Stimulated activated naive CD8-positive, alpha-beta T cell treated with anti-CD3 and anti-CD28 coated beads, Interleukin-15, Interleukin-2, amounts not matched to agents 100 ng/mL and 50 ng/mL, for 24 hours (primary cell): ENCODE measurements at regions not wholly inside any gene's neighbourhood (a gene's known extent, or its start where the extent isn't known, plus 50 kb on each side); places are given as distances from the start of the nearest gene placed in this dataset.

Source experiments
- H3K27ac Mint-ChIP-seq: one replicate; pipeline ENCODE4 v1.8.0; 2021; ENCODE audit warnings: mild to moderate bottlenecking, mixed read lengths
- H3K27me3 Mint-ChIP-seq: one replicate; pipeline ENCODE4 v1.8.0; 2021; ENCODE audit warnings: mixed read lengths
- H3K36me3 Mint-ChIP-seq: one replicate; pipeline ENCODE4 v1.8.0; 2021; ENCODE audit warnings: low read depth, mixed read lengths
- H3K4me1 Mint-ChIP-seq: one replicate; pipeline ENCODE4 v1.8.0; 2021; ENCODE audit warnings: low read depth, mixed read lengths
- H3K4me3 Mint-ChIP-seq: one replicate; pipeline ENCODE4 v1.8.0; 2021; ENCODE audit warnings: mild to moderate bottlenecking, mixed read lengths
- H3K9me3 Mint-ChIP-seq: one replicate; pipeline ENCODE4 v1.8.0; 2021; ENCODE audit warnings: mixed read lengths

GRCh38 chr4:59612235-59612634 lies 1587.9 kb upstream of the ADGRL3 start:
- Mint-ChIP-seq H3K27ac (no peak overlapping the region), H3K9me3 (no peaks in the 10 kb centered on the region), H3K4me3 (no peak overlapping the region), H3K4me1 (no peaks in the 10 kb centered on the region), H3K36me3 (no peaks in the 10 kb centered on the region), H3K27me3 (no peaks in the 10 kb centered on the region)

GRCh38 chr4:59615316-59615715 lies 1584.8 kb upstream of the ADGRL3 start:
- no peaks in the 10 kb centered on the region for H3K27me3 Mint-ChIP-seq
- H3K4me3 Mint-ChIP-seq, result no peak overlapping the region

DNA sequence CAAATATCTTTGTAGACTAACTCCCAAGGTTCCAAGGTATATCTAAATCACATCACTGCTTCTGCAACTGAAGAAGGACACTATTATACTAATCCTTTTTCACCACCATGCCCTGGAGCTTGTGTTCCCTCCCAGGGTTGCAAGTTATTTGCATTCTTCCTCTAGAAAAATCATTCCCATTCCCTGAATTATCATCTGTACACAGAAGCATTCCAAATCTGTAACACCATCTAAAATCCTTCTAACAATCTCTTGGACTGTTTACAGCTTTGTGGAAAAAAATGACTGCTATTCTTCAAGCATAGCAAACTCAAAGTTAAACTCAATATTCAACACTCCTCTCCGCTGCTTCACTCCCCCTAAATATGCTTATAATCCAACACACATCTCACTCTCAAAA lies 1570.8 kb upstream of the ADGRL3 start:
- H3K4me3 Mint-ChIP-seq, result no peak overlapping the region
- H3K27ac Mint-ChIP-seq, result no peak overlapping the region
- H3K4me1 Mint-ChIP-seq, result no peaks in the 10 kb centered on the region
- H3K36me3 Mint-ChIP-seq, result no peaks in the 10 kb centered on the region
- H3K9me3 Mint-ChIP-seq, result peaks cover 21% of the 10 kb centered on the region
- H3K27me3 Mint-ChIP-seq, result no peaks in the 10 kb centered on the region

More at GRCh38 chr4:59615316-59615715, 1584.8 kb upstream of the ADGRL3 start:
- Mint-ChIP-seq H3K36me3 (no peaks in the 10 kb centered on the region), H3K27ac (no peak overlapping the region), H3K4me1 (no peaks in the 10 kb centered on the region), H3K9me3 (no peaks in the 10 kb centered on the region)

DNA sequence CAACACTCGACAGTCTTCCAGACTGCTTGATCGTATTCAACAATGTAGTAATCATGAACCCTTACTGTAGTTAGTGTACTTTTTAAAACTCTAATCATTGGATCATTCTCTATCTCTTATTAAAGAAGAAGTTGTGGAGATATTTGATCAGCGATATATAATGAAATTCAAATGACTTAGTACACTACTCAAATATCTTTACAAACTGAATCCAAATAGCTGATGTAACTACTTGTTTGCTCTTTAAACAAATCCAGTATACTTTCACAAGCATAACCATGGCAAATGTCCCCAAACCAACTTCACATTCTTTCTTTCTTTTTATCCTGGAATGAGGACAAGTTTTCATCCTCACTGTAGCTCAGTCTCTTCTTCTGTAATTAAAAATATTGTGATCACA lies 1569.9 kb upstream of the ADGRL3 start:
- H3K4me1 Mint-ChIP-seq, result no peaks in the 10 kb centered on the region
- H3K9me3 Mint-ChIP-seq, result peaks cover 21% of the 10 kb centered on the region
- H3K27ac Mint-ChIP-seq, result no peak overlapping the region
- no peaks in the 10 kb centered on the region for H3K36me3 Mint-ChIP-seq
- H3K27me3 Mint-ChIP-seq, result no peaks in the 10 kb centered on the region
- H3K4me3 Mint-ChIP-seq, result no peak overlapping the region

DNA sequence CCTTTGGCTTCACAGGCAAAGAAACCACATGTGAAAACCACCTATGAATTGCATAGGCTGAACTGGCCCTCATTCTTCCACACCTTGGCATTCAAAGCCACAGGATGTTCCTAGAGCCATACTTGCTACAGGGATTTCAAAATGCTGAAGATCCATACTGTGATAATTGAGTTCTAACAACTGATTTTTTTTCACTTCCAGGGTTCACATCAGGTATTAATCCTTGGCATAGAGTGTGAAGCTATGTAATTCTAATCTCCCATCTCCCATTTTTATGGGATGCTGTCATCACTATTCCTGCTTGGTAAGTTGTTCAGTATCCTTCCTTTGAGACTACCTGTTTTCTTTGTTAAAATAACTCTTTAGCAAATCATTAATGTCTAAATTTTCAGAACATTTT lies 1569.2 kb upstream of the ADGRL3 start:
- H3K4me1 Mint-ChIP-seq, result no peaks in the 10 kb centered on the region
- H3K36me3 Mint-ChIP-seq, result no peaks in the 10 kb centered on the region
- H3K4me3 Mint-ChIP-seq, result no peak overlapping the region
- H3K27ac Mint-ChIP-seq, result no peak overlapping the region
- peaks cover 28% of the 10 kb centered on the region for H3K9me3 Mint-ChIP-seq
- H3K27me3 Mint-ChIP-seq, result no peaks in the 10 kb centered on the region

GRCh38 chr4:59637596-59637995 lies 1562.5 kb upstream of the ADGRL3 start:
- H3K36me3 Mint-ChIP-seq, result no peaks in the 10 kb centered on the region
- no peaks in the 10 kb centered on the region for H3K4me1 Mint-ChIP-seq
- H3K27me3 Mint-ChIP-seq, result no peaks in the 10 kb centered on the region

DNA sequence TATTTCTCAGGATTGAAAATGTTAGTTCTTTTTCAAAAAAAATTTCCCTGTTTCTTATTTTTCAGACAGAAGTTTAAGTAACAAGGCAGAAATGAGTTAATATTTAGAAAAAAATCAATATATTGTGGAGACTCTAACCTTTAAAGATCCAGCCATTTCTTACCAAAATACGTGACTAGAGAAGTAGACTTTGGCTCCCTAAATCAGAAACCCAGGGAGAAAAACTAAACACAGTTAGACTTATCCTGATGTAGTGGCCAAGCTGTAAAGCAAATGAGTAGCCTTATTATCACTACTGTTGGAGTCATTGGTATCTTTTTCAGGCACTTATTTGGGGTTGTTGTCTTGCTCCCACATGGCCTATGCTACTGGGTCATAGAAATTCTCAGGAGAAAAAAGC lies 1556.4 kb upstream of the ADGRL3 start:
- no peaks in the 10 kb centered on the region for H3K36me3 Mint-ChIP-seq
- peaks cover 5% of the 10 kb centered on the region for H3K9me3 Mint-ChIP-seq
- no peaks in the 10 kb centered on the region for H3K27me3 Mint-ChIP-seq
- H3K27ac Mint-ChIP-seq, result no peak overlapping the region
- no peak overlapping the region for H3K4me3 Mint-ChIP-seq
- no peaks in the 10 kb centered on the region for H3K4me1 Mint-ChIP-seq

More at GRCh38 chr4:59637596-59637995, 1562.5 kb upstream of the ADGRL3 start:
- Mint-ChIP-seq H3K9me3 (peaks cover 27% of the 10 kb centered on the region), H3K4me3 (no peak overlapping the region), H3K27ac (no peak overlapping the region)

- Mint-ChIP-seq H3K4me3 (no peak overlapping the region), H3K27ac (no peak overlapping the region), H3K4me1 (no peaks in the 10 kb centered on the region), H3K27me3 (no peaks in the 10 kb centered on the region), H3K9me3 (no peaks in the 10 kb centered on the region), H3K36me3 (no peaks in the 10 kb centered on the region)
Measured at GRCh38 chr4:59644765-59645164, 1555.4 kb upstream of the ADGRL3 start.

- Mint-ChIP-seq H3K27ac (no peak overlapping the region), H3K4me1 (no peaks in the 10 kb centered on the region), H3K27me3 (no peaks in the 10 kb centered on the region), H3K36me3 (no peaks in the 10 kb centered on the region), H3K4me3 (no peak overlapping the region), H3K9me3 (no peaks in the 10 kb centered on the region)
Measured at GRCh38 chr4:59646082-59646481, 1554.0 kb upstream of the ADGRL3 start.

DNA sequence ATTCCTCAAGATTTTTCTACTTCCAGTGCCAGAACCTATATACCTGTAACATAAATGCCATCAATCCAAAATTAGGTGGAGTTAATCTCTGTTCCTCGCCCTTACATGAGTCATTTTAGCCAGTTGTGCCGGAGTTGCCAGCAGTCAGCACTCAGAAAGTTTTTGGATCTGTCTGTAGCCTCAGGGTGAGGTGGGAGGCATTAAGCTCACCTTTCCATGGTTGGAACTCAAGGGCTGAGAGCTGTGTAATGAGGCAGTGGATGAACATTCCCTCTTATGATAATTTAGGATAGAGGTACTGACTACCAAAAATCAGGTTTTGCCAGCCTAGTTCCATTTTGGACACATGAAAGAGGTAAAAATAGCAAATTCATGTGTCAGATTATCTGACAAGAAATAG lies 1553.1 kb upstream of the ADGRL3 start:
- Mint-ChIP-seq H3K9me3 (no peaks in the 10 kb centered on the region), H3K4me1 (no peaks in the 10 kb centered on the region), H3K27me3 (no peaks in the 10 kb centered on the region), H3K27ac (no peak overlapping the region), H3K36me3 (no peaks in the 10 kb centered on the region), H3K4me3 (no peak overlapping the region)

- Mint-ChIP-seq H3K27me3 (no peaks in the 10 kb centered on the region), H3K4me3 (no peak overlapping the region), H3K4me1 (no peaks in the 10 kb centered on the region), H3K27ac (no peak overlapping the region), H3K36me3 (no peaks in the 10 kb centered on the region), H3K9me3 (peaks cover 2% of the 10 kb centered on the region)
Measured at GRCh38 chr4:59647500-59647899, 1552.6 kb upstream of the ADGRL3 start.

DNA sequence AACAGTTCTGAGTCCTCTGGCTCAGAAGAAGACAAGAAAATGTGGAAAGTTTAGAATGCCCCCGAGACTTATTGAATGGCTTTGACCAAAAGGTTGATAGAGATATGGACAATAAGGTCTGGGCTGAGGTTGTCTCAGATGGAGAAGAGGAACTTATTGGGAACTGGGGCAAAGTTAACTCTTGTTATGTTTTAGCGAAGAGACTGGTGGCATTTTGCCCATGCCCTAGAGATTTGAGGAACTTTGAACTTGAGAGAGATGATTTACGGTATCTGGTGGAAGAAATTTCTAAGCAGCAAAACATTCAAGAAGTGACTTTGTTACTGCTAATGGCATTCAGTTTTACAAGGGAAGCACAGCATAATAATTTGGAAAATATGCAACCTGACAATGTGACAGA lies 1549.3 kb upstream of the ADGRL3 start:
- peaks cover 8% of the 10 kb centered on the region for H3K9me3 Mint-ChIP-seq
- no peak overlapping the region for H3K27ac Mint-ChIP-seq
- H3K27me3 Mint-ChIP-seq, result no peaks in the 10 kb centered on the region
- no peak overlapping the region for H3K4me3 Mint-ChIP-seq
- no peaks in the 10 kb centered on the region for H3K36me3 Mint-ChIP-seq
- no peaks in the 10 kb centered on the region for H3K4me1 Mint-ChIP-seq

- no peaks in the 10 kb centered on the region for H3K4me1 Mint-ChIP-seq
- peaks cover 29% of the 10 kb centered on the region for H3K9me3 Mint-ChIP-seq
- no peaks in the 10 kb centered on the region for H3K27me3 Mint-ChIP-seq
- H3K36me3 Mint-ChIP-seq, result no peaks in the 10 kb centered on the region
- no peak overlapping the region for H3K27ac Mint-ChIP-seq
- H3K4me3 Mint-ChIP-seq, result no peak overlapping the region
Measured at GRCh38 chr4:59655996-59656395, 1544.1 kb upstream of the ADGRL3 start.

GRCh38 chr4:59664771-59665170 lies 1535.4 kb upstream of the ADGRL3 start:
- H3K27me3 Mint-ChIP-seq, result no peaks in the 10 kb centered on the region
- no peaks in the 10 kb centered on the region for H3K4me1 Mint-ChIP-seq
- no peak overlapping the region for H3K4me3 Mint-ChIP-seq
- H3K27ac Mint-ChIP-seq, result no peak overlapping the region
- H3K9me3 Mint-ChIP-seq, result peaks cover 5% of the 10 kb centered on the region
- no peaks in the 10 kb centered on the region for H3K36me3 Mint-ChIP-seq

DNA sequence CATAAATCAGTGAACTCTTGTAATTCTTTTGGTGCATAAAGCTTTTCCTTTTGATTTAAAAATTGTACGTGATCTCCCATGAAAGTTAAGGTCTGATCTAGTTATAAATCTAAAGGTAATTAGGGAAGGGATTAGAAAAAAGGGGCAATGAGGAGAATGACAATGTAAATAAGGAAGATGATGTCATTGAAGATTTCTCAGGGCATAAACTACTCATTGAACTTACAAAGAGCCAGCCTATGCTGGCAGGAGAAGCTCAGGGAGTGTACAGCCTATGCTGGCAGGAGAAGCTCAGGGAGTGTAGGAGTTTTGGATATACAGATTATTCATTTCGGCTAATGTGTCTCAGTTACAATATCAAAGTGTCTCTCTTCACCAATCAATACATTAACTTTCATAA lies 1533.5 kb upstream of the ADGRL3 start:
- no peak overlapping the region for H3K4me3 Mint-ChIP-seq
- H3K36me3 Mint-ChIP-seq, result no peaks in the 10 kb centered on the region
- peaks cover under 1% of the 10 kb centered on the region for H3K9me3 Mint-ChIP-seq
- no peaks in the 10 kb centered on the region for H3K27me3 Mint-ChIP-seq
- H3K27ac Mint-ChIP-seq, result no peak overlapping the region
- H3K4me1 Mint-ChIP-seq, result no peaks in the 10 kb centered on the region

- no peak overlapping the region for H3K27ac Mint-ChIP-seq
- no peaks in the 10 kb centered on the region for H3K4me1 Mint-ChIP-seq
- no peaks in the 10 kb centered on the region for H3K27me3 Mint-ChIP-seq
- H3K9me3 Mint-ChIP-seq, result peaks cover 8% of the 10 kb centered on the region
- H3K4me3 Mint-ChIP-seq, result no peak overlapping the region
- H3K36me3 Mint-ChIP-seq, result no peaks in the 10 kb centered on the region
Measured at GRCh38 chr4:59671037-59671436, 1529.1 kb upstream of the ADGRL3 start.

- Mint-ChIP-seq H3K36me3 (no peaks in the 10 kb centered on the region), H3K27me3 (no peaks in the 10 kb centered on the region), H3K27ac (no peak overlapping the region), H3K9me3 (peaks cover 8% of the 10 kb centered on the region), H3K4me1 (no peaks in the 10 kb centered on the region), H3K4me3 (no peak overlapping the region)
Measured at GRCh38 chr4:59676389-59676788, 1523.7 kb upstream of the ADGRL3 start.
